ENCODE measurements at regions not wholly inside any gene's neighbourhood (a gene's known extent, or its start where the extent isn't known, plus 50 kb on each side); places are given as distances from the start of the nearest gene placed in this dataset.
A peak's percentile ranks its signal among the peaks of the same experiment; 100 is the strongest.

- Mint-ChIP-seq H3K27ac (peak overlapping the region; percentile 59), H3K36me3 (ENCODE audit: low read depth) (no peaks in the 10 kb centered on the region), H3K27me3 (no peaks in the 10 kb centered on the region), H3K9me3 (no peaks in the 10 kb centered on the region), H3K4me3 (no peak overlapping the region), H3K4me1 (ENCODE audit: low read depth) (peaks cover 81% of the 10 kb centered on the region)
- Histone ChIP-seq H3K27ac (ENCODE audit: low read depth in 1 of 2, low read length in 2 of 2) (peak overlapping the region in 1 of 2 donors; percentile 45), H3K4me1 (ENCODE audit: insufficient read depth, low read length) (peaks cover 54% of the 10 kb centered on the region), H3K27me3 (ENCODE audit: control insufficient read depth in 1 of 2, insufficient read depth in 2 of 2, low read length in 2 of 2) (no peaks in the 10 kb centered on the region), H3K36me3 (ENCODE audit: insufficient read depth, low read length) (no peaks in the 10 kb centered on the region), H3K4me3 (ENCODE audit: low read length) (no peak overlapping the region), H3K9me3 (ENCODE audit: control insufficient read depth in 1 of 2, insufficient read depth in 1 of 2, low read length in 2 of 2) (no peaks in the 10 kb centered on the region)
- ATAC-seq (ENCODE audit: poor library complexity) (no peak), DNase-seq (peak in 2 of 14 experiments; percentile 2 to 10)
- intact Hi-C loops (cut with DNase I, micrococcal nuclease) = no loop called here
- ChIA-PET CTCF (interaction anchor here (1.0 kb wide), 1 partner anchor 88 kb away, joined by 3 read pairs; no protein-coding TSS in a partner anchor), POLR2A (no interaction called here)
- no peak for TF ChIP-seq CTCF (IDR thresholded peaks at IDR 0.05)
Measured at GRCh38 chr2:136049011-136049742, 63.8 kb upstream of the DARS1 start.

GRCh38 chr2:136045835-136046570 lies 60.6 kb upstream of the DARS1 start:
- POLR2A ChIA-PET = interaction anchor here (1.0 kb wide), 1 partner anchor 8 kb away, joined by 3 read pairs; no protein-coding TSS in a partner anchor
- Mint-ChIP-seq H3K27me3 (no peaks in the 10 kb centered on the region), H3K27ac (no peak overlapping the region), H3K4me3 (no peak overlapping the region), H3K4me1 (ENCODE audit: low read depth) (peaks cover 57% of the 10 kb centered on the region), H3K36me3 (ENCODE audit: low read depth) (no peaks in the 10 kb centered on the region), H3K9me3 (no peaks in the 10 kb centered on the region)
- ATAC-seq (ENCODE audit: poor library complexity) (peak; percentile 29), DNase-seq (no peak)
- Histone ChIP-seq H3K27ac (ENCODE audit: low read depth in 1 of 2, low read length in 2 of 2) (no peak overlapping the region), H3K9me3 (ENCODE audit: control insufficient read depth in 1 of 2, insufficient read depth in 1 of 2, low read length in 2 of 2) (no peaks in the 10 kb centered on the region), H3K4me3 (ENCODE audit: low read length) (no peak overlapping the region), H3K36me3 (ENCODE audit: insufficient read depth, low read length) (no peaks in the 10 kb centered on the region), H3K4me1 (ENCODE audit: insufficient read depth, low read length) (peaks cover 27% of the 10 kb centered on the region), H3K27me3 (ENCODE audit: control insufficient read depth in 1 of 2, insufficient read depth in 2 of 2, low read length in 2 of 2) (no peaks in the 10 kb centered on the region)
- intact Hi-C loops (cut with DNase I, micrococcal nuclease) = no loop called here
- TF ChIP-seq CTCF (IDR thresholded peaks at IDR 0.05) = no peak
- CTCF ChIA-PET = interaction anchor here (0.7 kb wide), 1 partner anchor 10 kb away, joined by 3 read pairs; no protein-coding TSS in a partner anchor

GRCh38 chr2:136045344-136045743 lies 59.9 kb upstream of the DARS1 start:
- no peaks in the 10 kb centered on the region for H3K9me3 Mint-ChIP-seq
- H3K4me1 Mint-ChIP-seq (ENCODE audit: low read depth) = peaks cover 50% of the 10 kb centered on the region
- Histone ChIP-seq H3K27ac (ENCODE audit: low read depth in 1 of 2, low read length in 2 of 2) (no peak overlapping the region), H3K36me3 (ENCODE audit: insufficient read depth, low read length) (no peaks in the 10 kb centered on the region), H3K4me3 (ENCODE audit: low read length) (no peak overlapping the region), H3K4me1 (ENCODE audit: insufficient read depth, low read length) (peaks cover 22% of the 10 kb centered on the region), H3K27me3 (ENCODE audit: control insufficient read depth in 1 of 2, insufficient read depth in 2 of 2, low read length in 2 of 2) (no peaks in the 10 kb centered on the region), H3K9me3 (ENCODE audit: control insufficient read depth in 1 of 2, insufficient read depth in 1 of 2, low read length in 2 of 2) (no peaks in the 10 kb centered on the region)
- ChIA-PET CTCF (no interaction called here), POLR2A (interaction anchor here (1.0 kb wide), 1 partner anchor 9 kb away, joined by 3 read pairs; no protein-coding TSS in a partner anchor)
- no peak for DNase-seq
- no peaks in the 10 kb centered on the region for H3K36me3 Mint-ChIP-seq (ENCODE audit: low read depth)
- H3K27me3 Mint-ChIP-seq = no peaks in the 10 kb centered on the region
- TF ChIP-seq CTCF (IDR thresholded peaks at IDR 0.05) = no peak
- H3K27ac Mint-ChIP-seq = no peak overlapping the region
- intact Hi-C loops (cut with DNase I, micrococcal nuclease) = no loop called here
- ATAC-seq (ENCODE audit: poor library complexity) = no peak
- H3K4me3 Mint-ChIP-seq = no peak overlapping the region

Data from CD4-positive, alpha-beta T cell (primary cell).